ENCODE measurements at regions not wholly inside any gene's neighbourhood (a gene's known extent, or its start where the extent isn't known, plus 50 kb on each side); places are given as distances from the start of the nearest gene placed in this dataset.

GRCh38 chr3:18807593-18807992 is 340.7 kb upstream of the KCNH8 start:
- TF ChIP-seq CTCF (IDR thresholded peaks at IDR 0.05; ENCODE audit: low read length) (no peak), EZH2 (IDR thresholded peaks at IDR 0.05; ENCODE audit: borderline replicate concordance, low read length) (no peak)
- H3K4me3 ChIP-seq (ENCODE audit: low read depth, low read length, poor library complexity, severe bottlenecking) = no peak overlapping the region
- H3F3A ChIP-seq (ENCODE audit: insufficient read depth, low read length) = no peaks in the 10 kb centered on the region
- H3K36me3 ChIP-seq (ENCODE audit: insufficient read depth, low read length) = no peaks in the 10 kb centered on the region
- no peak overlapping the region for H2AFZ ChIP-seq (ENCODE audit: low read length)
- H3K4me2 ChIP-seq (ENCODE audit: low read length) = no peak overlapping the region
- H3K27ac ChIP-seq (ENCODE audit: low read depth, low read length, poor library complexity, severe bottlenecking) = no peak overlapping the region
- no peak overlapping the region for H3K9ac ChIP-seq (ENCODE audit: low read length)
- H4K20me1 ChIP-seq (ENCODE audit: insufficient read depth, low read length) = no peaks in the 10 kb centered on the region
- no peaks in the 10 kb centered on the region for H3K9me2 ChIP-seq (ENCODE audit: low read depth, low read length)
- H3K27me3 ChIP-seq (ENCODE audit: insufficient read depth, low read length) = no peaks in the 10 kb centered on the region
- H3K9me3 ChIP-seq (ENCODE audit: low read length) = no peaks in the 10 kb centered on the region
- H3K4me1 ChIP-seq (ENCODE audit: insufficient read depth, low read length, severe bottlenecking) = no peaks in the 10 kb centered on the region
- no peaks in the 10 kb centered on the region for H3K79me2 ChIP-seq (ENCODE audit: insufficient read depth, low read length)

- no peaks in the 10 kb centered on the region for H3K9me3 ChIP-seq (ENCODE audit: low read length)
- H3K9ac ChIP-seq (ENCODE audit: low read length) = no peak overlapping the region
- no peak overlapping the region for H3K4me2 ChIP-seq (ENCODE audit: low read length)
- no peaks in the 10 kb centered on the region for H3K4me1 ChIP-seq (ENCODE audit: insufficient read depth, low read length, severe bottlenecking)
- no peaks in the 10 kb centered on the region for H3K9me2 ChIP-seq (ENCODE audit: low read depth, low read length)
- H3F3A ChIP-seq (ENCODE audit: insufficient read depth, low read length) = no peaks in the 10 kb centered on the region
- no peak for TF ChIP-seq EZH2 (IDR thresholded peaks at IDR 0.05; ENCODE audit: borderline replicate concordance, low read length)
- no peak for TF ChIP-seq CTCF (IDR thresholded peaks at IDR 0.05; ENCODE audit: low read length)
- no peaks in the 10 kb centered on the region for H3K27me3 ChIP-seq (ENCODE audit: insufficient read depth, low read length)
- no peak overlapping the region for H3K4me3 ChIP-seq (ENCODE audit: low read depth, low read length, poor library complexity, severe bottlenecking)
- H4K20me1 ChIP-seq (ENCODE audit: insufficient read depth, low read length) = no peaks in the 10 kb centered on the region
- H3K27ac ChIP-seq (ENCODE audit: low read depth, low read length, poor library complexity, severe bottlenecking) = no peak overlapping the region
- no peaks in the 10 kb centered on the region for H3K79me2 ChIP-seq (ENCODE audit: insufficient read depth, low read length)
- no peaks in the 10 kb centered on the region for H3K36me3 ChIP-seq (ENCODE audit: insufficient read depth, low read length)
- no peak overlapping the region for H2AFZ ChIP-seq (ENCODE audit: low read length)
Observed at GRCh38 chr3:18806633-18807032, 341.7 kb upstream of the KCNH8 start.

- H3K9me3 ChIP-seq (ENCODE audit: low read length) = no peaks in the 10 kb centered on the region
- no peaks in the 10 kb centered on the region for H3K36me3 ChIP-seq (ENCODE audit: insufficient read depth, low read length)
- H3F3A ChIP-seq (ENCODE audit: insufficient read depth, low read length) = no peaks in the 10 kb centered on the region
- no peaks in the 10 kb centered on the region for H3K79me2 ChIP-seq (ENCODE audit: insufficient read depth, low read length)
- H3K4me3 ChIP-seq (ENCODE audit: low read depth, low read length, poor library complexity, severe bottlenecking) = no peak overlapping the region
- H3K9ac ChIP-seq (ENCODE audit: low read length) = no peak overlapping the region
- H2AFZ ChIP-seq (ENCODE audit: low read length) = no peak overlapping the region
- no peak overlapping the region for H3K27ac ChIP-seq (ENCODE audit: low read depth, low read length, poor library complexity, severe bottlenecking)
- no peak overlapping the region for H3K4me2 ChIP-seq (ENCODE audit: low read length)
- H3K27me3 ChIP-seq (ENCODE audit: insufficient read depth, low read length) = no peaks in the 10 kb centered on the region
- H4K20me1 ChIP-seq (ENCODE audit: insufficient read depth, low read length) = no peaks in the 10 kb centered on the region
- no peaks in the 10 kb centered on the region for H3K9me2 ChIP-seq (ENCODE audit: low read depth, low read length)
- no peaks in the 10 kb centered on the region for H3K4me1 ChIP-seq (ENCODE audit: insufficient read depth, low read length, severe bottlenecking)
- TF ChIP-seq EZH2 (IDR thresholded peaks at IDR 0.05; ENCODE audit: borderline replicate concordance, low read length) (no peak), CTCF (IDR thresholded peaks at IDR 0.05; ENCODE audit: low read length) (no peak)
Observed at GRCh38 chr3:18797378-18797777, 350.9 kb upstream of the KCNH8 start.
